PFSK-1 (cell line): ENCODE measurements at regions not wholly inside any gene's neighbourhood (a gene's known extent, or its start where the extent isn't known, plus 50 kb on each side); places are given as distances from the start of the nearest gene placed in this dataset.

ENCODE experiments used
- POLR2AphosphoS5 ChIP-seq: IDR thresholded peaks from 2 replicates; pipeline ENCODE4 v1.6.1; 2012; ENCODE audit warnings: low read depth, mild to moderate bottlenecking, control low read depth, low read length, moderate library complexity
- REST ChIP-seq, 2 experiments: IDR thresholded peaks; 2 replicates each; pipeline versions ENCODE4 v1.6.1 to v1.8.0; 2011 to 2012; ENCODE audit warnings: low read depth in 2 of 2, low read length in 2 of 2, control low read depth in 1 of 2, inconsistent platforms in 1 of 2, mild to moderate bottlenecking in 1 of 2, moderate library complexity in 1 of 2; ENCODE audit not compliant: insufficient read depth in 1 of 2
- SIN3A ChIP-seq: IDR thresholded peaks from 2 replicates; pipeline ENCODE4 v1.6.1; 2012; ENCODE audit warnings: mild to moderate bottlenecking, low read length, moderate library complexity, borderline replicate concordance; ENCODE audit not compliant: insufficient read depth
- TAF1 ChIP-seq: IDR thresholded peaks from 2 replicates; pipeline ENCODE4 v1.6.1; 2012; ENCODE audit warnings: low read length, control low read depth, borderline replicate concordance; ENCODE audit not compliant: insufficient read depth

- no peak for TF ChIP-seq REST (IDR thresholded peaks at IDR 0.05; ENCODE audit: insufficient read depth in 1 of 2, low read depth in 2 of 2, low read length in 2 of 2)
- no peak for TF ChIP-seq POLR2AphosphoS5
- TF ChIP-seq SIN3A, result no peak
- no peak for TF ChIP-seq TAF1
Measured at GRCh38 chr10:58993480-58994221, 182.8 kb upstream of the PHYHIPL start.
